ENCODE measurements at regions not wholly inside any gene's neighbourhood (a gene's known extent, or its start where the extent isn't known, plus 50 kb on each side); places are given as distances from the start of the nearest gene placed in this dataset.
"Not testable (repeated sequence)": the region's sequence is repeated elsewhere in the genome, so short reads cannot be mapped to it uniquely, and the experiment has no call there.

DNA sequence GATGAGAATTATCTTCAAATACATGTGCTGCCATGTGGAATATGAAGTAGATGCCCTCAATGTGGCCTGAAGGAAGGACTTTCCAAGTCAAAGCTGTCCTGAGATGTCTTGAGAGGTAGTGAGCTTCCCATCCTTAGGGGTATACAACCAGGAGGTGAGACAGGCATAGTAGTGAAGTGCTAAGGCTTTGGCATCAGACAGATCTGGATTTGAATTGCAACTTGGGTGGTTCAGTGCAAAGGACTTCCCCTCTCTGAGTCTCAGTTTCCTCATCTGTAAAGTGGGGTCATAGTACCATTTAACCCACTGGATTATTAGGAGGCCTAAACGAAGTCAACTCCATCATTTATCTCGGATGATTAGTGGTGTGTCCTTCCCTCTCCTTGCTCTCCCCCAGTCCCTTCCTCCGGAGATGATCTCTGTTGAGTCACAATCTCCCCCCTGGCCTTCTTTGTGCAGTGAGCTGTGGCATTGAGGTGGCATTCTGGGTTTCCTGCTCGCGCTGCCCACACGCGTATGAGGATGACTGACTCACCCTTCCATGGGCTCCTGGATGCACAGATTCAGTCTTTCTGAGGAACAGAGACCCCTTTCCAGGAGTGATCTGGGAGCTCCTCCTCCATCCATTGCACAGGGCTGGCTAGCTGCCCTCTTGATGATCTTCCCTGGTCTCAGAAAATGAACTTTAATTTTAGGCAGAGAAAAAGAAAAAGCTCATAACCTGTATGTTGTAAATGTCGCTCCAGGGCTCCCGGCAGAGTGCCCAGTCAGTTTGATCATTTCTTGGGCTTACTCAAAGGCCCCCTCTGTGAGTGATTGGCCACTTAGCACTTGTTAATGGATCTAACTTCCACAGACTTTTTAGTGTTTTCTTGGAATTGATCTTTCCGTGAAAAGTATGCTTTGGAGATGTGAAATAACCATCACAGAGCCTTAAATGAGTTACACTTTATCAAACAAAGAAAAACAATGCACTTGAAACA is 354.6 kb downstream of the PTPRU start:
- Histone ChIP-seq H3K36me3 (no peaks in the 10 kb centered on the region), H3K27ac (no peak overlapping the region), H3K4me3 (no peak overlapping the region), H3K4me1 (no peaks in the 10 kb centered on the region), H3K27me3 (0 out of 2 replicates have a peak, but pooled peaks cover 2% of the 10 kb centered on the region), H3K9me3 (replicated peaks) (peaks cover 3% of the 10 kb centered on the region; the same call in 1 of the 2 replicates)
- DNase-seq, result no peak

DNA sequence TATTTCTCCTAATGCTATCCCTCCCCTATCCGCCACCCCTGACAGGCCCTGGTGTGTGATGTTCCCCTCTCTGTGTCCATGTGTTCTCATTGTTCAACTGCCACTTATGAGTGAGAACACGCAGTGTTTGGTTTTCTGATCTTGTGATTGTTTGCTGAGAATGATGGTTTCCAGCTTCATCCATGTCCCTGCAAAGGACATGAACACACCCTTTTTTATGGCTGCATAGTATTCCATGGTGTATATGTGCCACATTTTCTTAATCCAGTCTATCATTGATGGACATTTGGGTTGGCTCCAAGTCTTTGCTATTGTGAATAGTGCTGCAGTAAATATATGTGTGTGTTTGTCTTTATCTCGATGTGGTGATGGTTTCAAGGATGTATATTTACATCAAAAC is 353.4 kb downstream of the PTPRU start:
- DNase-seq; H3K27ac ChIP-seq; H3K36me3 ChIP-seq; H3K9me3 ChIP-seq (replicated peaks); H3K27me3 ChIP-seq; H3K4me3 ChIP-seq; H3K4me1 ChIP-seq: not testable (repeated sequence)

DNA sequence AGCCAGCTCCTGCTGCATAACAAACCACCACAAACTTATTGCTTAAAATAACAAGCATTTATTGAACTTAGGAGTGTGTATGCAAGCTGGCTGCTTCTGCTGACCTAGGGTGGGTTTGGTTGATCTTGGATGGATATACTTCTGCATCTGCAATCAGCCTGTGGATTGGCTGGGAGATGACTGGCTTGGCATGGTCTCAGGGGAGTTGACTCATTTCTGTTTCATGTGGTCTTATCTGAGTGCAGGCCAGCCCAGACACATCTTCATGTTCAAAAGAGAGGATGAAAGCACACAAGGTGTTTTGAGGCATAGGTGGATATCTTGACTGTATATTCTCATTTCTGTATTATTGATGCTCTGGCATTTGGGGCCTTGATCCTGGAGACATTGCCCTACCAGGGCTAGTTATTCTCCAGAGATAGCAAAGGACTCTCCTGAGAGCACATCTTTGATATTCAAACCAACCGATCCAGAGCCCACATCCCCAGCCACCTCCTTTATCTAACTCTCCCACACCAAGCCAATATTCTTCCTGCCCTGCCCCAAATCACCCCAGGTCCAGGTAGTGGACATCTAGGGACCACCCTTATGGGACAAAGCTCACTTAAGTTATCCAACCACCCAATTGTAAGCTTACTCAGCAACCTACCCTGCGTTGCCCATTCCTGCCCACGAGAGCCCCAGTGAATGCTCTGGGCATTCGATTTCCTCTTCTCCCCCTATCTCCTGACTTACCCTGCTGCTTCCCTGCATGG is 350.8 kb downstream of the PTPRU start:
- no peaks in the 10 kb centered on the region for H3K36me3 ChIP-seq
- peaks cover 7% of the 10 kb centered on the region; the same call in 1 of the 2 replicates for H3K27me3 ChIP-seq
- H3K27ac ChIP-seq, result no peak overlapping the region
- no peaks in the 10 kb centered on the region for H3K4me1 ChIP-seq
- no peak for DNase-seq
- peaks cover 3% of the 10 kb centered on the region; the same call in 1 of the 2 replicates for H3K9me3 ChIP-seq (replicated peaks)
- H3K4me3 ChIP-seq, result no peak overlapping the region

DNA sequence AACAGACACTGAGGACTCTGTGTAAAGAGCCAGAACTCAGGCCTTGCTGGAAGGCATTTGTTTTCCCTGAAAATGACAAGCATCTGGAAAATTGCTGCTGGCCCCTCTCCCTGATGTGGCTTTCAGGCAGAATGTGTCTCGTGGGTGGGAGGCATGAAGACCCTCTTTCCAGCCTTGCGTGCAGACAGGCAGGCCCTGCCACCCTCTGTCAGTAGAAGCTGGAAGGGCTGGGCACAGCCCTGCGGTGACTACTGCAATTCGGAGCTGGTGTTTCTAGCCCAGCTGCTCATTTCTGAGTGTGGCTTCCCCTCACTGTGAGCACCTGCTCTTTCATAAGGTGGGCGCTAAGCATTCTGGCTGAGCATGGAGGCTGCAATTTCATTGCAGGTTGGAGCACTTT is 349.9 kb downstream of the PTPRU start:
- H3K4me1 ChIP-seq, result no peaks in the 10 kb centered on the region
- peaks cover 7% of the 10 kb centered on the region; the same call in 1 of the 2 replicates for H3K27me3 ChIP-seq
- no peak for DNase-seq
- H3K36me3 ChIP-seq, result no peaks in the 10 kb centered on the region
- H3K9me3 ChIP-seq (replicated peaks), result peaks cover 3% of the 10 kb centered on the region; the same call in 1 of the 2 replicates
- no peak overlapping the region for H3K27ac ChIP-seq
- H3K4me3 ChIP-seq, result no peak overlapping the region

DNA sequence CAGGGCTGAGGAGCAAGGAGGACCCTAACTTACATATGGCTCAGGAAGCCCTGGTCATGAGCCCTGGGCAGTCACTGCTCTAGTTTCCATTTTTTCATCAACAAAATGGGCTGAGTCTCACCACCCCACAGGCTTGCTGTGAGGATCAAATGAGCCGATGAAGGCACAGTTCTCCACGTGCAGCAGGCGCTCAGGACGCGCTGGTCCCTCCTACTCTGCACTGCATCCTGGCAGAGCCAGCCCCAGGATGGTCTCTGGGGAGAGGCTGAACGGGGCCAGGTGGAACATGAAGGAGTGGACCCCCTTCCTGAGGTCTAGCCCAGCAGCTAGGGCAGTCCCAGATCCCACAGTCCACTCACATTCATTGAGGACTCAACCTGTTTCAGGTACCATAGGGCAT is 349.3 kb downstream of the PTPRU start:
- H3K27me3 ChIP-seq, result peaks cover 7% of the 10 kb centered on the region; the same call in 1 of the 2 replicates
- no peak overlapping the region for H3K4me3 ChIP-seq
- no peaks in the 10 kb centered on the region for H3K36me3 ChIP-seq
- no peaks in the 10 kb centered on the region for H3K4me1 ChIP-seq
- peaks cover 3% of the 10 kb centered on the region; the same call in 1 of the 2 replicates for H3K9me3 ChIP-seq (replicated peaks)
- no peak overlapping the region for H3K27ac ChIP-seq
- DNase-seq, result no peak

DNA sequence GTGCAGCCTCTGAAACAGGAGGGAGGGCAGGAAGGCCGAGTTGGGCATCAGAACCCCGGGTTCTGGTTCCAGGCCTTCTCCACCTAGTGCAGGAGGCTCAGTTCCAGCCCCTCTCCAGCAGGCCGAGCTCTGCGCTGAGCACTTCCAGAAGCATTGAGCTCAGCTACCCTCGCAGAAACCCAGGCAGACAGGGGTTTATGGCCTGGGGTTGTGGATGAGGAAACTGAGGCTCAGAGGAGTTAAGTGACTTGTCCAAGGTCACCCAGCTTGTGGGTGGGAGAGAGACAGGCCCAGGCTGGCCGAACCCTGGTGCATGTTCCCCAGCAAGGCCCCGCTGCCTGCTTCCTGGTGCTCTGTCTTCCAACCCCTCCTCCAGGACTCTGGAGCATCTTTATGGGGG is 348.9 kb downstream of the PTPRU start:
- Histone ChIP-seq H3K27me3 (peaks cover 7% of the 10 kb centered on the region; the same call in 1 of the 2 replicates), H3K4me3 (no peak overlapping the region), H3K27ac (no peak overlapping the region), H3K9me3 (replicated peaks) (peaks cover 3% of the 10 kb centered on the region; the same call in 1 of the 2 replicates), H3K4me1 (no peaks in the 10 kb centered on the region), H3K36me3 (no peaks in the 10 kb centered on the region)
- DNase-seq, result no peak

DNA sequence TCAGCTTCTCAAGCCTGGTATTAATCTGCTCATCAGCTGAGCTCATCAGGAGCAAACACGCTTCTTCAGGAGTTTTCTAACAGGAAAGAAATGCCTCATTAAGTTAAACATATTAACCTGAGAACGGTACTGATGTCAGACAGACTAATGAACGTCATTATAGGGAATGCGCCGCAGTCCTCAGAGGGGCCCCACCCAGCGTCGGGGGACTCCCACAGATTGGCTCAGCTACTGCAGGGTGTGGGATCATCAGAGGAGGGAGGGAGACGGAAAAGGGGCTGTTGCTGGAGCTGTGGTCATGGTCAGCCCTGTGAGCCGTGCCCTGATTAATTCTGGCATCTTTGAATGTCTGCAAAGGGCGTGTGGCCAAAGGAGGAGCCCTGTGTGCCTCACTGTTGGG is 348.5 kb downstream of the PTPRU start:
- H3K36me3 ChIP-seq, result no peaks in the 10 kb centered on the region
- H3K4me1 ChIP-seq, result no peaks in the 10 kb centered on the region
- no peak overlapping the region for H3K27ac ChIP-seq
- H3K27me3 ChIP-seq, result peaks cover 7% of the 10 kb centered on the region; the same call in 1 of the 2 replicates
- peaks cover 3% of the 10 kb centered on the region; the same call in 1 of the 2 replicates for H3K9me3 ChIP-seq (replicated peaks)
- H3K4me3 ChIP-seq, result no peak overlapping the region
- DNase-seq, result no peak

DNA sequence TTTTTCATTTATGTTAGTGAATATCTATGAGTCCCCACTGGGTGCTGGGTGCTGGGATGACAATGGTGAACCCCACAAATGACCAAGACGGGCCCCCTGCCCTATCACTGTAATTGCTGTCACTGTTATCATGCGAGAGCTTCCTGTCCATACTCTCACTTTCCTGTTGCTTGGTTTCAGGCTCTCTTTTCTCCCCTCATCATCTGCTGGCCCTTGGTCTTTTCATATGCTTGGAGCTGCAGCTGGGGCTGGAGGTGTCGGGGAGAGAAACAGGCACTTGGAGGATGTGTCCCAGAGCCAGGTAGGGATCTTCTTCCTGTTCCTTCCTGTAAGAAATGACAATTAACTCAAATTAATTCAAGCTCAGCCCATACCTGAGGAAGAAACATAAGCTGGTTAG is 348.0 kb downstream of the PTPRU start:
- H3K27ac ChIP-seq, result no peak overlapping the region
- H3K4me1 ChIP-seq, result no peaks in the 10 kb centered on the region
- H3K9me3 ChIP-seq (replicated peaks), result peaks cover 3% of the 10 kb centered on the region; the same call in 1 of the 2 replicates
- H3K36me3 ChIP-seq, result no peaks in the 10 kb centered on the region
- no peak overlapping the region for H3K4me3 ChIP-seq
- H3K27me3 ChIP-seq, result peaks cover 7% of the 10 kb centered on the region; the same call in 1 of the 2 replicates
- DNase-seq, result no peak

DNA sequence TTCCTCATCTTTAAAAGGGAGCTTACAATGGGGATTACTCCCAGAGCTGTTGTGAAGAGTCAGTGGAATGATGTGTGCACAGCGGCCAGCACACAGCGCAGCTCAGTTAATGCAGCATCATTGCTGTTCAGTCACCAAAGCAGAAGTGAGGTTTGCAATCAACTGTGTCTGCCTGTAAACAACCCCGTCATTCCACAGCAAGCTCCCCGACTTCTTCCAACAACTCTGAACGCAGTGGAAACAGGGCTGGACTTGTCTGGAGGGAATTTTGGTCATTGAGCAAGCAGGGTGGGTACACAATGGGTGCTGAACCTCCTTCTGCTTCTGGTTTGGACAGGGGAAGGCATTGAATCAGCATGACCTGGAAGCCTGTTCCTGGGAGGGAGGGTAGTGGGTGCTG is 347.4 kb downstream of the PTPRU start:
- DNase-seq, result no peak
- H3K4me1 ChIP-seq, result no peaks in the 10 kb centered on the region
- H3K9me3 ChIP-seq (replicated peaks), result no peaks in the 10 kb centered on the region; the same call in 1 of the 2 replicates
- H3K36me3 ChIP-seq, result no peaks in the 10 kb centered on the region
- H3K4me3 ChIP-seq, result no peak overlapping the region
- H3K27ac ChIP-seq, result no peak overlapping the region
- H3K27me3 ChIP-seq, result peaks cover 7% of the 10 kb centered on the region; the same call in 1 of the 2 replicates

DNA sequence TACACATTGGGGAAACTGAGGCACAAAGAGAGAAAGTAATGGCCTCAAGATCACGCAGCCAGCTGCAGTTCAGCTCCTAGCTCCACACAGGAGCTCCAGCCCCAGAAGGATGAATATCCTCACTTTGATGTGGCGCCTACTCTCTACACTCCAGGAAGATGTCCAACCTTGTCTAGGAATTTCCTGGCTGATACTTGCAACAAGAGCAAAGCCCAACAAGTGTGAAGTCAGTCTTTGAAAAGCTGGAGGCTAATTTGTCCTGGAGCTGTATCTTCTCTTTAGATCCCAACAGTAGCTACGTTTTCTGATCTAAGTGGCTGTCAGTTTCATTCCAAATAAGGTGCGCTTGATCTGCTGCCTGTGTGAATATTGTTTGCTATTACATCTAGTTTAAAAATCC is 344.9 kb downstream of the PTPRU start:
- Histone ChIP-seq H3K36me3 (no peaks in the 10 kb centered on the region), H3K9me3 (replicated peaks) (no peaks in the 10 kb centered on the region), H3K27ac (no peak overlapping the region), H3K27me3 (peaks cover 5% of the 10 kb centered on the region; the same call in 1 of the 2 replicates), H3K4me3 (no peak overlapping the region), H3K4me1 (no peaks in the 10 kb centered on the region)
- no peak for DNase-seq

DNA sequence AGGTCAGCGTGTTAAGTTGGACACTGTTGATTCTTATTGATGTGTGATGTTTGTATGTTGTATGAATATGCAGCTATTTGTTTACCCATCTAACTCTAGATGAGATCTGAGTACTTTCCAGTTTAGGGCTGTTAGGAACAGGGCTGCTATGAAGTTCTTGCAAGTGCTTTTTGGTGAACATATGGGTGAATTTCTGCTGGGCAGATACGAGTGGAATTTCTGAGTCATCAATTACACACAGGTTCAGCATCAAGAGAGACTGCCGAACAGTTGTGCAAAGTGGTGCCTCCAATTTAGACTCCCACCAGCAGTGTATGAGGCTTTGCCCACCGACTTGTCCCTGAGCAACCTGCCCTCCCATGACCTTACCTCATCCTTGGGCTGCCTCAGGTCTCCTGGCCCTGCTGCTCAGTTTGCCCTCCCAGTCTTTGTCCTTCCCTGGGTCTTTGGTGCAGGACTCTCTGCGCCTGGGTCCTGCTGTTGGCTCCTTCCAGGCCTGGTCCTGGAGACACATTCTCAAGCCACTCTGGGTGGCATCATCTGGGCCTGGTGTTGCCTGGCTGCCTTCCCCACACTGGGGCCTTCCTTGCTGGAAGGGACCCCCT is 343.6 kb downstream of the PTPRU start:
- Histone ChIP-seq H3K9me3 (replicated peaks) (no peaks in the 10 kb centered on the region), H3K36me3 (no peaks in the 10 kb centered on the region), H3K27me3 (peaks cover 5% of the 10 kb centered on the region; the same call in 1 of the 2 replicates), H3K27ac (no peak overlapping the region), H3K4me1 (no peaks in the 10 kb centered on the region), H3K4me3 (no peak overlapping the region)
- no peak for DNase-seq

DNA sequence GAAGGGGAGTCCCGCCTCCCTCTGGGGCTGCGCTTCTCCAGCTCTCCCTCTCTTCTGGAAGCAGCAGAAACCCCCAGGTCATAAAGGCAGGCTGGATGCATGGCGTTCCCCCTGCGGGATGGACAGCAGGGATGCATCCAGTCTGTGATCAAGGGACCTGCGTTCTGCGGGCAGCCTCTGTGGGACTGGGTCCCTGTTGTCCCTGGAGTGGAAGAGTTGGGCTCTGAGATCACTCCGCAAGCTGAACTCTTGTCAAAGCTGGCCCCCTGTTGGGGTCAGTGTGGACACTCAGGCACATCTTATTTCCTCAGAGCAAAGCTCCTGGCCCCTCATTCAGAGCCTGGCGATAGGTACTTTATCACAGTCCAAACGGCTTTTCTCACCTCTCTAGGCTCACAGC is 341.2 kb downstream of the PTPRU start:
- no peaks in the 10 kb centered on the region; the same call in 1 of the 2 replicates for H3K27me3 ChIP-seq
- H3K36me3 ChIP-seq, result no peaks in the 10 kb centered on the region
- no peak overlapping the region for H3K27ac ChIP-seq
- no peaks in the 10 kb centered on the region for H3K4me1 ChIP-seq
- H3K9me3 ChIP-seq (replicated peaks), result no peaks in the 10 kb centered on the region
- H3K4me3 ChIP-seq, result no peak overlapping the region
- DNase-seq, result no peak

DNA sequence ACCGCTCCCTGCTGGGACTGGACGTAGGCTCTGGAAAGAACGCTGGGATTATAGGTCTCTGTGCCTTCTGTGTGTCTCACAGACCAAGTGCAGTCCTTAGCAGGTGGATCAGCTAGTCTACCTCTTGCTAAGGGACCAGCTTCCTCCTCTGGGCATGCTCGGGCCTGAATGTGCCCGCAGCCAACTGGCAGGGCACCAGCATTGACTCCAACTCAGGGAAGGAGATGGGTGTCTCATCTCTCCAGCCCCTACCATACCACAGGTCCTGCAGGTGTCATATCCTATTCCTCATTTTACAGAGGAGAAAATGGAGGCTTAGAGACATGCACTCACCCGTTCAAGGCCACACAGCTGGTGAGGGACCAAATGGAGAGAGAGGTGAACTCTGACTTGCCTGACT is 340.2 kb downstream of the PTPRU start:
- H3K27ac ChIP-seq, result no peak overlapping the region
- H3K36me3 ChIP-seq, result no peaks in the 10 kb centered on the region
- no peak overlapping the region for H3K4me3 ChIP-seq
- H3K4me1 ChIP-seq, result no peaks in the 10 kb centered on the region
- no peak for DNase-seq
- H3K27me3 ChIP-seq, result no peaks in the 10 kb centered on the region; the same call in 1 of the 2 replicates
- no peaks in the 10 kb centered on the region for H3K9me3 ChIP-seq (replicated peaks)

DNA sequence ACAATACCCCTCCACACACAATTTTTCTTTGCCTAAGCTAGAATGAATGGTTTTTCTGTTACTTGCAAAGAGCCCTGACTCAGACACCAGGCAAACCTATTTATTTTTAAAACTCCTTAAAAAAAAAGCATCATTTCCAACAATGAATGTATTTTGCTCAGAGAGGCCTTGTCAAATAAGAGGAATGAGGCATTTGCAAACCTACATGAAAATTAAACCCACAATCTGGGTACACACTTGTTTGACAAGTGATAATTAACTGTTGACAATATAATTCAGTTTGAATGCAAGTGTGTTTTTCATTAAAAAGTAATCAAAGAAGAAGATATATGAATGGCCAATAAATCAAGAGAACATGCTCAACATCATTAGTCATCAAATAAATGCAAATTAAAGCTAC is 339.5 kb downstream of the PTPRU start:
- H3K27ac ChIP-seq, result no peak overlapping the region
- no peak for DNase-seq
- H3K27me3 ChIP-seq, result no peaks in the 10 kb centered on the region; the same call in 1 of the 2 replicates
- H3K9me3 ChIP-seq (replicated peaks), result no peaks in the 10 kb centered on the region
- peaks cover 3% of the 10 kb centered on the region for H3K4me1 ChIP-seq
- H3K4me3 ChIP-seq, result no peak overlapping the region
- no peaks in the 10 kb centered on the region for H3K36me3 ChIP-seq
